GM19455 (cell line): ENCODE measurements at regions not wholly inside any gene's neighbourhood (a gene's known extent, or its start where the extent isn't known, plus 50 kb on each side); places are given as distances from the start of the nearest gene placed in this dataset.
A peak's percentile ranks its signal among the peaks of the same experiment; 100 is the strongest.
"Not testable (repeated sequence)": the region's sequence is repeated elsewhere in the genome, so short reads cannot be mapped to it uniquely, and the experiment has no call there.

Source experiments
- ATAC-seq: cut with Tn5 transposase; IDR thresholded peaks from one replicate; pipeline ENCODE4 v1.9.1; 2021; ENCODE audit not compliant: unreplicated experiment

- no peak for ATAC-seq
Observed at GRCh38 chr2:71926876-71927756, 220.5 kb downstream of the CYP26B1 start.

GRCh38 chr2:71926089-71926447, 221.6 kb downstream of the CYP26B1 start:
- no peak for ATAC-seq

- ATAC-seq, result no peak
Observed at GRCh38 chr2:71925268-71926088, 222.2 kb downstream of the CYP26B1 start.

GRCh38 chr2:71923887-71924533, 223.7 kb downstream of the CYP26B1 start:
- peak; percentile 70 for ATAC-seq

- ATAC-seq, result no peak
Observed at GRCh38 chr2:71923143-71923525, 224.5 kb downstream of the CYP26B1 start.

GRCh38 chr2:71922499-71923142, 225.0 kb downstream of the CYP26B1 start:
- no peak for ATAC-seq

- no peak for ATAC-seq
Observed at GRCh38 chr2:71922091-71922490, 225.6 kb downstream of the CYP26B1 start.

- ATAC-seq, result not testable (repeated sequence)
Observed at GRCh38 chr2:71920819-71921218, 226.8 kb downstream of the CYP26B1 start.

GRCh38 chr2:71919708-71920107, 228.0 kb downstream of the CYP26B1 start:
- ATAC-seq, result no peak

GRCh38 chr2:71910277-71910676, 237.4 kb downstream of the CYP26B1 start:
- ATAC-seq, result no peak

GRCh38 chr2:71908798-71909197, 238.9 kb downstream of the CYP26B1 start:
- no peak for ATAC-seq

GRCh38 chr2:71907503-71907902, 240.2 kb downstream of the CYP26B1 start:
- no peak for ATAC-seq

GRCh38 chr2:71906357-71906973, 241.2 kb downstream of the CYP26B1 start:
- ATAC-seq, result no peak

- no peak for ATAC-seq
Observed at GRCh38 chr2:71905205-71905604, 242.5 kb downstream of the CYP26B1 start.

GRCh38 chr2:71903841-71904240, 243.8 kb downstream of the CYP26B1 start:
- no peak for ATAC-seq

GRCh38 chr2:71901466-71901865, 246.2 kb downstream of the CYP26B1 start:
- ATAC-seq, result no peak

GRCh38 chr2:71898851-71899681, 248.6 kb downstream of the CYP26B1 start:
- no peak for ATAC-seq

- ATAC-seq, result no peak
Observed at GRCh38 chr2:71898375-71898774, 249.3 kb downstream of the CYP26B1 start.

GRCh38 chr2:71897836-71898235, 249.8 kb downstream of the CYP26B1 start:
- no peak for ATAC-seq

- no peak for ATAC-seq
Observed at GRCh38 chr2:71897137-71897480, 250.6 kb downstream of the CYP26B1 start.
